Adrenal gland (tissue), 5 donors: ENCODE measurements at regions not wholly inside any gene's neighbourhood (a gene's known extent, or its start where the extent isn't known, plus 50 kb on each side); places are given as distances from the start of the nearest gene placed in this dataset.

Experiments used
- POLR2A ChIP-seq, 2 donors: fragments of 450-650 bp; IDR thresholded peaks; one replicate each; pipeline ENCODE4 v1.6.1; 2017; ENCODE audit warnings: antibody characterized with exemption in 2 of 2, mild to moderate bottlenecking in 2 of 2, moderate library complexity in 1 of 2
- TF ChIP-seq, protein P1 (sequence below), 6 experiments: fragments of 450-650 bp in 4 of 6; fragments of 200-600 bp in 2 of 6; sonication (generic) in 1 of 6; IDR thresholded peaks; 1 replicate in 5 of 6; 2 replicates in 1 of 6; pipeline versions ENCODE4 v1.5.1 to v1.8.0; 2016 to 2021; ENCODE audit warnings: antibody characterized with exemption in 6 of 6, mild to moderate bottlenecking in 2 of 6, moderate library complexity in 1 of 6
- donor health status: DM: no; HTN: no; CAD: no.

DNA sequence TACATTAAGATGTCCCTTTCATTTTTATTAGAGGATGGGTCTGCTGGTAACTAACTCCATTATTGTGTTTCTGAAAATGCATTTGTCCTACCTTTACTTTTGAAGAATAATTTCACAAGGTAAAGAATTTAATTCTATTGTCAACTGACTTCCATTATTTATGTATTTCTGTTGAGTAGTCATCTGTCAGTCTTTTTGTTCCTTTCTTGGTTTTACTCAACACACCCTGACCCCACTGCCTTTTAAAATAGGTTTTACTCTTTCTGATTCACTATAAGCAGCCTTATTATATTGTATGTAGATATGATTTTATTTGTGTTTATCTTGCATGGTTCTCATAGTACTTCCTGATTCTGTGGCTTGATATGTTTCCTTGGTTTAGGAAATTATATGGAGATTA lies 237.5 kb downstream of the TGFB2 start:
- TF ChIP-seq, protein P1, sequence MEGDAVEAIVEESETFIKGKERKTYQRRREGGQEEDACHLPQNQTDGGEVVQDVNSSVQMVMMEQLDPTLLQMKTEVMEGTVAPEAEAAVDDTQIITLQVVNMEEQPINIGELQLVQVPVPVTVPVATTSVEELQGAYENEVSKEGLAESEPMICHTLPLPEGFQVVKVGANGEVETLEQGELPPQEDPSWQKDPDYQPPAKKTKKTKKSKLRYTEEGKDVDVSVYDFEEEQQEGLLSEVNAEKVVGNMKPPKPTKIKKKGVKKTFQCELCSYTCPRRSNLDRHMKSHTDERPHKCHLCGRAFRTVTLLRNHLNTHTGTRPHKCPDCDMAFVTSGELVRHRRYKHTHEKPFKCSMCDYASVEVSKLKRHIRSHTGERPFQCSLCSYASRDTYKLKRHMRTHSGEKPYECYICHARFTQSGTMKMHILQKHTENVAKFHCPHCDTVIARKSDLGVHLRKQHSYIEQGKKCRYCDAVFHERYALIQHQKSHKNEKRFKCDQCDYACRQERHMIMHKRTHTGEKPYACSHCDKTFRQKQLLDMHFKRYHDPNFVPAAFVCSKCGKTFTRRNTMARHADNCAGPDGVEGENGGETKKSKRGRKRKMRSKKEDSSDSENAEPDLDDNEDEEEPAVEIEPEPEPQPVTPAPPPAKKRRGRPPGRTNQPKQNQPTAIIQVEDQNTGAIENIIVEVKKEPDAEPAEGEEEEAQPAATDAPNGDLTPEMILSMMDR (IDR thresholded peaks at IDR 0.05), result no peak
- no peak for TF ChIP-seq POLR2A (IDR thresholded peaks at IDR 0.05)
